Smooth muscle cell (in vitro differentiated cells): ENCODE measurements at regions not wholly inside any gene's neighbourhood (a gene's known extent, or its start where the extent isn't known, plus 50 kb on each side); places are given as distances from the start of the nearest gene placed in this dataset.

Source experiments
- DNase-seq: peaks from one replicate; lab custom pipeline; 2025; ENCODE audit not compliant: unreplicated experiment; lab: John Stamatoyannopoulos, UW
- H2AFZ ChIP-seq: fragments of 200-600 bp; sonication (generic); 2 replicates; pipeline ENCODE4 v1.6.0; 2016; ENCODE audit warnings: antibody characterized with exemption, low read depth, mild to moderate bottlenecking
- H3F3A ChIP-seq: fragments of 200-600 bp; sonication (generic); 2 replicates; pipeline ENCODE4 v1.6.0; 2017; ENCODE audit warnings: antibody characterized with exemption, low read depth
- H3K27ac ChIP-seq: fragments of 200-600 bp; sonication (generic); 2 replicates; pipeline ENCODE4 v1.5.1; 2016; ENCODE audit warnings: low read depth, mild to moderate bottlenecking
- H3K27me3 ChIP-seq: fragments of 200-600 bp; sonication (generic); 2 replicates; pipeline ENCODE4 v1.6.1; 2016; ENCODE audit warnings: low read depth, mild to moderate bottlenecking
- H3K36me3 ChIP-seq: fragments of 200-600 bp; sonication (generic); 2 replicates; pipeline ENCODE4 v1.5.1; 2016; ENCODE audit warnings: low read depth
- H3K4me1 ChIP-seq: fragments of 200-600 bp; sonication (generic); 2 replicates; pipeline ENCODE4 v1.5.1; 2016; ENCODE audit warnings: low read depth
- H3K4me2 ChIP-seq: fragments of 200-600 bp; sonication (generic); 2 replicates; pipeline ENCODE4 v1.6.0; 2016; ENCODE audit warnings: mild to moderate bottlenecking
- H3K4me3 ChIP-seq: fragments of 200-600 bp; sonication (generic); 2 replicates; pipeline ENCODE4 v1.5.1; 2016; ENCODE audit warnings: mild to moderate bottlenecking
- H3K79me2 ChIP-seq: fragments of 200-600 bp; sonication (generic); 2 replicates; pipeline ENCODE4 v1.6.0; 2016; ENCODE audit warnings: low read depth, mild to moderate bottlenecking
- H3K9ac ChIP-seq: fragments of 200-600 bp; sonication (generic); 2 replicates; pipeline ENCODE4 v1.6.0; 2016; ENCODE audit warnings: low read depth
- H3K9me3 ChIP-seq: fragments of 200-600 bp; sonication (generic); replicated peaks from 2 replicates; pipeline ENCODE4 v1.5.1; 2016; ENCODE audit warnings: low read depth
- H4K20me1 ChIP-seq: fragments of 200-600 bp; sonication (generic); 2 replicates; pipeline ENCODE4 v1.6.0; 2016; ENCODE audit warnings: low read depth
- CTCF ChIP-seq: fragments of 200-600 bp; sonication (generic); IDR thresholded peaks from 2 replicates; pipeline ENCODE4 v1.5.1; 2017; ENCODE audit warnings: borderline replicate concordance, mild to moderate bottlenecking, antibody characterized with exemption; ENCODE audit not compliant: insufficient read depth, poor library complexity, severe bottlenecking
- WGBS: methylation state at CpG from one replicate; pipeline ENCODE4 v1.1.7; 2016; ENCODE audit warnings: low lambda C conversion rate; 5-methylcytosine and 5-hydroxymethylcytosine counted together

GRCh38 chr22:27372969-27373670, 428.4 kb downstream of the MN1 start:
- Histone ChIP-seq H3K9me3 (no peaks in the 10 kb centered on the region), H4K20me1 (no peaks in the 10 kb centered on the region), H3K36me3 (no peaks in the 10 kb centered on the region), H3K4me1 (peaks cover 15% of the 10 kb centered on the region), H3K9ac (no peak overlapping the region), H3K4me2 (peak overlapping the region; percentile 32), H3K27ac (no peak overlapping the region), H3K27me3 (peaks cover 1% of the 10 kb centered on the region), H3F3A (no peaks in the 10 kb centered on the region), H2AFZ (peak overlapping the region; percentile 5), H3K79me2 (no peaks in the 10 kb centered on the region), H3K4me3 (no peak overlapping the region)
- DNase-seq: no peak
- TF ChIP-seq CTCF: peak; percentile 6
- 24% methylated on average over 10 of the region's 10 CpGs for WGBS

- DNase-seq: no peak
- H3K79me2 ChIP-seq: no peaks in the 10 kb centered on the region
- no peak overlapping the region for H3K9ac ChIP-seq
- peaks cover 10% of the 10 kb centered on the region for H3K27me3 ChIP-seq
- H3K27ac ChIP-seq: no peak overlapping the region
- WGBS: 80% methylated on average over 17 of the region's 17 CpGs
- H3K4me1 ChIP-seq: peaks cover 16% of the 10 kb centered on the region
- no peak for TF ChIP-seq CTCF
- H3F3A ChIP-seq: no peaks in the 10 kb centered on the region
- H3K4me3 ChIP-seq: no peak overlapping the region
- no peak overlapping the region for H3K4me2 ChIP-seq
- no peak overlapping the region for H2AFZ ChIP-seq
- H3K36me3 ChIP-seq: no peaks in the 10 kb centered on the region
- no peaks in the 10 kb centered on the region for H4K20me1 ChIP-seq
- no peaks in the 10 kb centered on the region for H3K9me3 ChIP-seq
Measured at GRCh38 chr22:27377501-27378295, 423.9 kb downstream of the MN1 start.

- Histone ChIP-seq H3F3A (no peaks in the 10 kb centered on the region), H3K4me2 (no peak overlapping the region), H3K36me3 (no peaks in the 10 kb centered on the region), H3K9ac (no peak overlapping the region), H3K27me3 (peaks cover 17% of the 10 kb centered on the region), H4K20me1 (no peaks in the 10 kb centered on the region), H3K4me1 (peaks cover 9% of the 10 kb centered on the region), H2AFZ (no peak overlapping the region), H3K27ac (no peak overlapping the region), H3K9me3 (no peaks in the 10 kb centered on the region), H3K4me3 (no peak overlapping the region), H3K79me2 (no peaks in the 10 kb centered on the region)
- no peak for DNase-seq
- no peak for TF ChIP-seq CTCF
- WGBS: 84% methylated on average over 13 of the region's 13 CpGs
Measured at GRCh38 chr22:27378311-27378800, 423.2 kb downstream of the MN1 start.
